ENCODE measurements at regions not wholly inside any gene's neighbourhood (a gene's known extent, or its start where the extent isn't known, plus 50 kb on each side); places are given as distances from the start of the nearest gene placed in this dataset.

DNA sequence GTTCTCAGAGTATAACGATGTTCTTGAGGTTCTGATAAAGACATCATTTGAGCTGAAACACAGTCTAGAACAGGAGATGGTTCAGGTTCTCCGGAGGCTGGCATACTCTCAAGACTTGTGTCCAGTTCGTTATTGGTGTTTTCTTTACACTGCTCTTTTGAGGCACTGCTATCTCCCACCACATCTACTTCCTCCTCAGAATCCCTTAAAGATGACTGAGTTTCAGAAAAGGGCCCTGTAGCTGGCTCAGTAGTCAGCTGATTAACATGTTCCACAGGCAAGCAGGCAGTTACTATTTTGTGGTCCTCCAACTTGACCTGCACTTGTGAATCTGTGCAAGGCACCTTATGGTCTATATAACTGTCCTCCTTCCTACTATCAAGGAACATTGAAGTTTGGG lies 50.2 kb downstream of the ZZZ3 start:
- H3K79me1 ChIP-seq (ENCODE audit: low read length): no peaks in the 10 kb centered on the region
- no peak overlapping the region for H3K27ac ChIP-seq (ENCODE audit: low read depth, low read length)
- H3K79me2 ChIP-seq (ENCODE audit: control insufficient read depth, insufficient read depth, low read length, poor library complexity): no peaks in the 10 kb centered on the region
- no peak overlapping the region for H4K8ac ChIP-seq (ENCODE audit: low read depth, low read length)
- no peaks in the 10 kb centered on the region for H3K27me3 ChIP-seq (ENCODE audit: insufficient read depth, low read length)
- H4K12ac ChIP-seq (ENCODE audit: low read depth, low read length): no peak overlapping the region
- no peak overlapping the region for H3K4ac ChIP-seq (ENCODE audit: low read depth, low read length)
- no peak overlapping the region for H3K4me2 ChIP-seq (ENCODE audit: low read length)
- H3K4me1 ChIP-seq (ENCODE audit: control insufficient read depth in 1 of 2, insufficient read depth in 2 of 2, low read length in 2 of 2): peaks cover 0 to 1% of the 10 kb centered on the region in 2 experiments
- no peak overlapping the region for H3K23ac ChIP-seq (ENCODE audit: low read length)
- H2BK5ac ChIP-seq (ENCODE audit: low read depth, low read length, poor library complexity): no peak overlapping the region
- no peak overlapping the region for H3K14ac ChIP-seq (ENCODE audit: low read length)
- H3K4me3 ChIP-seq (ENCODE audit: low read depth, low read length): no peak overlapping the region
- no peak overlapping the region for H2AK5ac ChIP-seq (ENCODE audit: low read length)
- H3K9ac ChIP-seq (ENCODE audit: low read length): no peak overlapping the region
- H3K9me3 ChIP-seq (ENCODE audit: insufficient read depth, low read depth, low read length): no peaks in the 10 kb centered on the region
- no peak overlapping the region for H4K91ac ChIP-seq (ENCODE audit: low read depth, low read length)
- H3K18ac ChIP-seq (ENCODE audit: low read length): no peak overlapping the region
- H2BK120ac ChIP-seq (ENCODE audit: insufficient read depth, low read length, poor library complexity): no peak overlapping the region
- no peak overlapping the region for H2BK12ac ChIP-seq (ENCODE audit: low read length)
- WGBS (ENCODE audit: extremely low coverage, insufficient coverage, insufficient read length): no CpG with 5 or more reads among the region's 3 CpGs
- no peak for DNase-seq
- peaks cover 5 to 12% of the 10 kb centered on the region in 2 experiments for H3K36me3 ChIP-seq (ENCODE audit: control insufficient read depth in 1 of 2, insufficient read depth in 2 of 2, low read length in 2 of 2)
- no peak overlapping the region for H2AFZ ChIP-seq (ENCODE audit: insufficient read depth, low read length, poor library complexity)

DNA sequence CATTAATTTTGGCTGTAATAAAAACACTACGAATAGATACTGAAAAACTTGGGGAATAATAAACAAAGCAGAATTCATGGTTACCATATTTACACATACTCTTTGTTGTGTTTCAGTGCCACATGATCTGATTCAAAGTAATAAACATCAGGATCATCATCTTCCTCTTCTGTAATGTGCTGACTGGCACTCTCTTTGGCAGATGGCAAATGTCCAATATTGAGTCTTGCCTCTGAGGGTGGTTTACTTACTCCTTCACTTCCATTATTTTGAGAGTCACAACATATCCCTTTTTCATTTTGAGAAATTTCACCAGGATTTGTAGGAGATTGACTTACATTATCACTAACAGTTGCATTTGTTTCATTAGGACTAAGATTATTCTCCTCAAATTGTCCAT lies 50.7 kb downstream of the ZZZ3 start:
- Histone ChIP-seq H3K9ac (ENCODE audit: low read length) (no peak overlapping the region), H3K9me3 (ENCODE audit: insufficient read depth, low read depth, low read length) (no peaks in the 10 kb centered on the region), H2BK120ac (ENCODE audit: insufficient read depth, low read length, poor library complexity) (no peak overlapping the region), H3K4me3 (ENCODE audit: low read depth, low read length) (no peak overlapping the region), H4K91ac (ENCODE audit: low read depth, low read length) (no peak overlapping the region), H2BK5ac (ENCODE audit: low read depth, low read length, poor library complexity) (no peak overlapping the region), H3K14ac (ENCODE audit: low read length) (no peak overlapping the region), H3K4me2 (ENCODE audit: low read length) (no peak overlapping the region), H2BK12ac (ENCODE audit: low read length) (no peak overlapping the region), H3K79me2 (ENCODE audit: control insufficient read depth, insufficient read depth, low read length, poor library complexity) (no peaks in the 10 kb centered on the region), H2AFZ (ENCODE audit: insufficient read depth, low read length, poor library complexity) (no peak overlapping the region), H4K8ac (ENCODE audit: low read depth, low read length) (no peak overlapping the region), H3K4me1 (ENCODE audit: control insufficient read depth in 1 of 2, insufficient read depth in 2 of 2, low read length in 2 of 2) (peaks cover 0 to 1% of the 10 kb centered on the region in 2 experiments), H3K4ac (ENCODE audit: low read depth, low read length) (no peak overlapping the region), H4K12ac (ENCODE audit: low read depth, low read length) (no peak overlapping the region), H3K23ac (ENCODE audit: low read length) (no peak overlapping the region), H2AK5ac (ENCODE audit: low read length) (no peak overlapping the region), H3K79me1 (ENCODE audit: low read length) (no peaks in the 10 kb centered on the region), H3K27ac (ENCODE audit: low read depth, low read length) (no peak overlapping the region), H3K27me3 (ENCODE audit: insufficient read depth, low read length) (no peaks in the 10 kb centered on the region), H3K36me3 (ENCODE audit: control insufficient read depth in 1 of 2, insufficient read depth in 2 of 2, low read length in 2 of 2) (peaks cover 5 to 12% of the 10 kb centered on the region in 2 experiments), H3K18ac (ENCODE audit: low read length) (no peak overlapping the region)
- no peak for DNase-seq
- WGBS (ENCODE audit: extremely low coverage, insufficient coverage, insufficient read length): no CpG with 5 or more reads among the region's 1 CpG

DNA sequence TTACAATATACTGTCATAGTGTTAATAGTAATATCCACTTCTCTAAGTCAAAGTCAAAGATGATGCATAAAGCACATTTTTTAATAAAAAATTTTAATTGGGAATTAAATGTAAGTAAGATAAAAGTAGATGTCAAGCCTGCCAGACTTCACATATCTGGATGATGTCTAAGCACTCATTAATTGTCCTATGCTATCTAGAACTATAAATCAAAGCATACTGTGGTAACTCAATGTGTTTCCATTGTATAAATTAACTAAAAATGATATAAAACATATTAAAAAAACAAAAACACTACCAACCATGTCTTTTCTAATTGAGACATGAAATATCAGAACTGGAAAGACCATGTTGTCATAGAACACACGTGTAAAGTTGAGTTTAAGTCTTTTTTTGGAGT lies 51.2 kb downstream of the ZZZ3 start:
- H4K12ac ChIP-seq (ENCODE audit: low read depth, low read length): no peak overlapping the region
- H2BK120ac ChIP-seq (ENCODE audit: insufficient read depth, low read length, poor library complexity): no peak overlapping the region
- H3K27ac ChIP-seq (ENCODE audit: low read depth, low read length): no peak overlapping the region
- no peaks in the 10 kb centered on the region for H3K9me3 ChIP-seq (ENCODE audit: insufficient read depth, low read depth, low read length)
- H3K9ac ChIP-seq (ENCODE audit: low read length): no peak overlapping the region
- H4K91ac ChIP-seq (ENCODE audit: low read depth, low read length): no peak overlapping the region
- WGBS (ENCODE audit: extremely low coverage, insufficient coverage, insufficient read length): no CpG with 5 or more reads among the region's 1 CpG
- H4K8ac ChIP-seq (ENCODE audit: low read depth, low read length): no peak overlapping the region
- no peak overlapping the region for H2BK5ac ChIP-seq (ENCODE audit: low read depth, low read length, poor library complexity)
- H3K27me3 ChIP-seq (ENCODE audit: insufficient read depth, low read length): no peaks in the 10 kb centered on the region
- no peaks in the 10 kb centered on the region for H3K79me2 ChIP-seq (ENCODE audit: control insufficient read depth, insufficient read depth, low read length, poor library complexity)
- no peak overlapping the region for H3K4ac ChIP-seq (ENCODE audit: low read depth, low read length)
- H3K4me2 ChIP-seq (ENCODE audit: low read length): no peak overlapping the region
- no peak overlapping the region for H3K14ac ChIP-seq (ENCODE audit: low read length)
- peaks cover 0 to 1% of the 10 kb centered on the region in 2 experiments for H3K4me1 ChIP-seq (ENCODE audit: control insufficient read depth in 1 of 2, insufficient read depth in 2 of 2, low read length in 2 of 2)
- H3K79me1 ChIP-seq (ENCODE audit: low read length): no peaks in the 10 kb centered on the region
- no peak overlapping the region for H3K18ac ChIP-seq (ENCODE audit: low read length)
- H2AFZ ChIP-seq (ENCODE audit: insufficient read depth, low read length, poor library complexity): no peak overlapping the region
- H3K36me3 ChIP-seq (ENCODE audit: control insufficient read depth in 1 of 2, insufficient read depth in 2 of 2, low read length in 2 of 2): peaks cover 3 to 12% of the 10 kb centered on the region in 2 experiments
- no peak overlapping the region for H3K4me3 ChIP-seq (ENCODE audit: low read depth, low read length)
- no peak overlapping the region for H3K23ac ChIP-seq (ENCODE audit: low read length)
- no peak overlapping the region for H2BK12ac ChIP-seq (ENCODE audit: low read length)
- H2AK5ac ChIP-seq (ENCODE audit: low read length): no peak overlapping the region
- DNase-seq: no peak

DNA sequence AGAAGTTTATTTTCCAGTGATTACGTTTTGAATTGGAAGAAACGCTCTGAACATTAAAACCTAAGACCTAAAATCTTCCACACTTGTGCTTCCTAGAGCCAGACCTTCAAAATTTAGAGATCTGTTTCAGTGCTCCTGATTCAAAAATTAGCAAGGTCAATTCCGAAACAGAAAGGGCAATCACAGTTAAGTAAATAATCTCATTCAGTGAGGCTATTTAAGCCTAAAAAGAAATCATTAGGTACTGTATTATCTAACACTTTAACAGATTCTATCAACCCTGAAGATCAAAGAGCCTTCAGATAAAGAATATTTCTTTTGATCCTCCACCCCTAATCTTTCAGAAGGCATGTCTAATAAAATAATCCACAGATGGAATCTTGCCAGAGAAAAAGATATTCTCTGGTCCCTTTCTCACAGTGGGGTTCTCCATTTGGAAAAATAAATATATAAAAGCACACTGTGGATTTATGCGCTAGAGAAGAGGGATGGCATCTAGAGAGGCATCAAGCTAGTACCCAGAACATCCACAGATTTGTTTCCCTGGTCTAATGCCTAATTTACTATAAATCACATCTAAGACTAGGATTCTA lies 54.4 kb downstream of the ZZZ3 start:
- no peak overlapping the region for H3K9ac ChIP-seq (ENCODE audit: low read length)
- WGBS (ENCODE audit: extremely low coverage, insufficient coverage, insufficient read length): no CpG with 5 or more reads among the region's 4 CpGs

More for the DNA sequence above, 54.4 kb downstream of the ZZZ3 start:
- Histone ChIP-seq H3K79me2 (ENCODE audit: control insufficient read depth, insufficient read depth, low read length, poor library complexity) (no peaks in the 10 kb centered on the region), H3K18ac (ENCODE audit: low read length) (no peak overlapping the region), H3K36me3 (ENCODE audit: control insufficient read depth in 1 of 2, insufficient read depth in 2 of 2, low read length in 2 of 2) (peaks cover 3 to 13% of the 10 kb centered on the region in 2 experiments), H3K14ac (ENCODE audit: low read length) (no peak overlapping the region), H3K23ac (ENCODE audit: low read length) (no peak overlapping the region), H3K4me1 (ENCODE audit: control insufficient read depth in 1 of 2, insufficient read depth in 2 of 2, low read length in 2 of 2) (peaks cover 0 to under 1% of the 10 kb centered on the region in 2 experiments), H2AK5ac (ENCODE audit: low read length) (no peak overlapping the region), H3K79me1 (ENCODE audit: low read length) (no peaks in the 10 kb centered on the region), H2BK12ac (ENCODE audit: low read length) (no peak overlapping the region), H4K91ac (ENCODE audit: low read depth, low read length) (no peak overlapping the region), H3K4me2 (ENCODE audit: low read length) (no peak overlapping the region), H2BK5ac (ENCODE audit: low read depth, low read length, poor library complexity) (no peak overlapping the region), H3K4me3 (ENCODE audit: low read depth, low read length) (no peak overlapping the region), H3K27ac (ENCODE audit: low read depth, low read length) (no peak overlapping the region), H3K4ac (ENCODE audit: low read depth, low read length) (no peak overlapping the region), H2BK120ac (ENCODE audit: insufficient read depth, low read length, poor library complexity) (no peak overlapping the region), H4K12ac (ENCODE audit: low read depth, low read length) (no peak overlapping the region), H4K8ac (ENCODE audit: low read depth, low read length) (no peak overlapping the region), H3K9me3 (ENCODE audit: insufficient read depth, low read depth, low read length) (no peaks in the 10 kb centered on the region), H3K27me3 (ENCODE audit: insufficient read depth, low read length) (no peaks in the 10 kb centered on the region), H2AFZ (ENCODE audit: insufficient read depth, low read length, poor library complexity) (no peak overlapping the region)
- DNase-seq: no peak
